Omental fat pad (tissue), 3 donors: ENCODE measurements at regions not wholly inside any gene's neighbourhood (a gene's known extent, or its start where the extent isn't known, plus 50 kb on each side); places are given as distances from the start of the nearest gene placed in this dataset.

ENCODE experiments used
- ATAC-seq: fragments of 150-250 bp; one replicate; pipeline ENCODE4 v1.9.1; 2016; ENCODE audit warnings: mild to moderate bottlenecking, moderate library complexity; ENCODE audit not compliant: low FRiP score
- DNase-seq: peaks from one replicate; pipeline ENCODE4 v3.0.0-alpha.2; 2019; ENCODE audit warnings: low spot score
- CTCF ChIP-seq, 3 donors: fragments of 450-650 bp; IDR thresholded peaks; one replicate each; pipeline ENCODE4 v1.5.1; 2016 to 2017; ENCODE audit warnings: antibody characterized with exemption in 3 of 3, mild to moderate bottlenecking in 3 of 3, moderate library complexity in 2 of 3

- TF ChIP-seq CTCF (IDR thresholded peaks at IDR 0.05) = no peak
- ATAC-seq (no peak), DNase-seq (no peak)
Observed at GRCh38 chr3:30180310-30181177, 425.9 kb upstream of the TGFBR2 start.

DNA sequence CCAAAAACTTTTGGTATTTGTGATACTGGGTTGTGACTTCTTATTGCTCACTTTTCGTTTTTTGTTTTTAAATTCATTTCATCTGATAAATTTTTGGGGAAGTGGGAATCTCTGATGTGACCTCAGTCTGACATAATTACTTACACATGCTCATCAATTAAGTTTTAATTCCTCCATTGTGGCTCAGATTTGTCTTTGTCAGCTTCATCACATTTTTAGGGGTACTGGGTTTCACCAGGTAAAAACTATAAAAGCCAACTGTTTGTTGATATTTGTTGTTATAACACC lies 425.3 kb upstream of the TGFBR2 start:
- DNase-seq = no peak
- no peak for ATAC-seq
- TF ChIP-seq CTCF (IDR thresholded peaks at IDR 0.05) = no peak

GRCh38 chr3:30181581-30181980 lies 424.8 kb upstream of the TGFBR2 start:
- DNase-seq (no peak), ATAC-seq (no peak)
- no peak for TF ChIP-seq CTCF (IDR thresholded peaks at IDR 0.05)

GRCh38 chr3:30183421-30183820 lies 423.0 kb upstream of the TGFBR2 start:
- no peak for TF ChIP-seq CTCF (IDR thresholded peaks at IDR 0.05)
- DNase-seq (no peak), ATAC-seq (no peak)

DNA sequence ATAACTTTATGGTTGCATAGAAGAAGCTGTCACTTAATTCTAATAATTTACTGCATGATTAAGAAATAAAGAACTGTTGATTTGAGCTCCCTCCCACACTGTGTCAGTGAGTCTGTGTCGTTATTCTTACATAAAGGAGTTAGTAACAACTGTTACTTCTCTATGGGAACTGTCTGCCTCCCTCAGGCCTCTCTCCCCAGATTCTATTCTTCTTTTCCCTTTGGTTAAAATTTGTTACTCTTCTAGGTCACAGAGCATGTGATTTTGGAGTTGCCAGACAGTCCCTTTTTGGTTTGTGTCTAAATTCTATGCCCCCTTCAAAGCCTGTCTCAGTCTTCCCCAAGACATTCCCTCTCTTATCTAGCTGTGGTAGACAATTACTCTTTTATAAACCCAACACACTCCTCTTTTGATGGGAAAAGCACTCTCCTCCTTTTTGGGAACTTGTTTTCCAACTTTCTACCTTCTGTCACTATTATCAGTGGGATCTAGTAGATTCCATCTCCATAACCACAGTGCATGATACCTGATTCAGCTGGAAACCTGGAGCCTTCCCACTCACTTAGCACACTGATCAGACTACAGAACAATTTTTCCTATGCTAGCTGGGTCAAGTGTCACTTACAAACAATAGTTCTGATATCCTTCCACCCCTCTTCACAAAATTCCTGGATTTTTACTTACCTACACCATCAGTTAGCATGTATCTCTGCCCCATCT lies 422.1 kb upstream of the TGFBR2 start:
- no peak for ATAC-seq
- no peak for DNase-seq
- no peak for TF ChIP-seq CTCF (IDR thresholded peaks at IDR 0.05)

GRCh38 chr3:30185872-30186271 lies 420.5 kb upstream of the TGFBR2 start:
- DNase-seq = no peak
- no peak for ATAC-seq
- TF ChIP-seq CTCF (IDR thresholded peaks at IDR 0.05) = no peak

DNA sequence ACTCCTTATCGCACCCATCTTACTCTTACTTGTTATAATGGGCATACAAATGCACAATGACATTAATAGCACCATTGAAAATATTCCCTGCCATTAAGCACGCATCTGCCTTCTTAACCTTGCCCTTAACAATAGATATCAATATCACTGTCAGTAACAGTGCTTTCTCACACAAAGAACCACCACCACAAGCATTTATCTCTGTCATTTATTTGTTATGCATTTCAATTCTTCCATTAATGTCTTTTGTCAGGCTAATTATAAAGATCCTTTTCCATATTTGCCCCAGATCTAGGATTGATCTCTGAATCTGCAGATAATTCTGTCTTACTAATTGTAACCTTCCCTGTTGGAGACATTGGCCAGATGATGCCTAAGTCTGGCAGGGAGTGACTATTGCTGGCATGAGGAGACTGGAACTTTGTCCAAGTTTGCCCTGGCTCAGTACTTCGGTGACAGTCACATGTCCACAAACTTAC lies 419.6 kb upstream of the TGFBR2 start:
- DNase-seq (no peak), ATAC-seq (no peak)
- no peak for TF ChIP-seq CTCF (IDR thresholded peaks at IDR 0.05)
